ENCODE measurements at regions not wholly inside any gene's neighbourhood (a gene's known extent, or its start where the extent isn't known, plus 50 kb on each side); places are given as distances from the start of the nearest gene placed in this dataset.
A peak's percentile ranks its signal among the peaks of the same experiment; 100 is the strongest.

- Mint-ChIP-seq H3K9me3 (peaks cover 4% of the 10 kb centered on the region), H3K27ac (ENCODE audit: unreplicated experiment) (peak overlapping the region; percentile 7), H3K4me3 (no peak overlapping the region), H3K4me1 (peaks cover 14% of the 10 kb centered on the region), H3K27me3 (ENCODE audit: low read depth) (no peaks in the 10 kb centered on the region), H3K36me3 (ENCODE audit: low read depth) (no peaks in the 10 kb centered on the region)
- no peak for DNase-seq (ENCODE audit: low read depth, low spot score)
- TF ChIP-seq, protein P1, sequence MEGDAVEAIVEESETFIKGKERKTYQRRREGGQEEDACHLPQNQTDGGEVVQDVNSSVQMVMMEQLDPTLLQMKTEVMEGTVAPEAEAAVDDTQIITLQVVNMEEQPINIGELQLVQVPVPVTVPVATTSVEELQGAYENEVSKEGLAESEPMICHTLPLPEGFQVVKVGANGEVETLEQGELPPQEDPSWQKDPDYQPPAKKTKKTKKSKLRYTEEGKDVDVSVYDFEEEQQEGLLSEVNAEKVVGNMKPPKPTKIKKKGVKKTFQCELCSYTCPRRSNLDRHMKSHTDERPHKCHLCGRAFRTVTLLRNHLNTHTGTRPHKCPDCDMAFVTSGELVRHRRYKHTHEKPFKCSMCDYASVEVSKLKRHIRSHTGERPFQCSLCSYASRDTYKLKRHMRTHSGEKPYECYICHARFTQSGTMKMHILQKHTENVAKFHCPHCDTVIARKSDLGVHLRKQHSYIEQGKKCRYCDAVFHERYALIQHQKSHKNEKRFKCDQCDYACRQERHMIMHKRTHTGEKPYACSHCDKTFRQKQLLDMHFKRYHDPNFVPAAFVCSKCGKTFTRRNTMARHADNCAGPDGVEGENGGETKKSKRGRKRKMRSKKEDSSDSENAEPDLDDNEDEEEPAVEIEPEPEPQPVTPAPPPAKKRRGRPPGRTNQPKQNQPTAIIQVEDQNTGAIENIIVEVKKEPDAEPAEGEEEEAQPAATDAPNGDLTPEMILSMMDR (conservative IDR thresholded peaks at IDR 0.05), result no peak
These were observed 151.4 kb upstream of the RGS6 start for GRCh38 chr14:71780822-71781221.

GRCh38 chr14:71783088-71783487 lies 149.1 kb upstream of the RGS6 start:
- H3K36me3 Mint-ChIP-seq (ENCODE audit: low read depth), result no peaks in the 10 kb centered on the region

DNA sequence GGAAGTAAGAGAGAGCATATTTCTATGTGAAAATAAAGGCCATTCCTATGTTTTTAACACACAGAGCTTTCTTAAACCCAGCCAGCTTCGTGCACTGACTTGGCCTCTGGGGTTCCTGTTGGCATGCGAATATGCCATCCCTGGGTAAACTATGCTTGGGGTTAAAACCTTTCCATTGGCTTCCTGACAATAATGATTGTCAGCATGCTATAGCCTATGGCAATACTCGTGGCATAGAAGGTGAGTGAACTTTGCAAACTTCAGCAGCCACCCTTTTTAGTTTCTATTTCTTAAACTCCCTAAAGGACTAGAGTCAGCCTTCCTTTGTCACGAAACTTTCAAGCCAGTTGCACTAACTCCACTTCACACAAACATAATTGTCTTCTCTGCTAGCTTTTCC lies 148.4 kb upstream of the RGS6 start:
- Mint-ChIP-seq H3K9me3 (peaks cover 4% of the 10 kb centered on the region), H3K36me3 (ENCODE audit: low read depth) (no peaks in the 10 kb centered on the region), H3K27me3 (ENCODE audit: low read depth) (no peaks in the 10 kb centered on the region), H3K4me3 (no peak overlapping the region), H3K4me1 (no peaks in the 10 kb centered on the region), H3K27ac (ENCODE audit: unreplicated experiment) (no peak overlapping the region)
- TF ChIP-seq, protein P1 (conservative IDR thresholded peaks at IDR 0.05), result no peak
- no peak for DNase-seq (ENCODE audit: low read depth, low spot score)

More at GRCh38 chr14:71783088-71783487, 149.1 kb upstream of the RGS6 start:
- H3K4me3 Mint-ChIP-seq, result no peak overlapping the region
- TF ChIP-seq, protein P1 (conservative IDR thresholded peaks at IDR 0.05), result no peak
- no peak for DNase-seq (ENCODE audit: low read depth, low spot score)
- peaks cover 4% of the 10 kb centered on the region for H3K9me3 Mint-ChIP-seq
- H3K4me1 Mint-ChIP-seq, result no peaks in the 10 kb centered on the region
- H3K27me3 Mint-ChIP-seq (ENCODE audit: low read depth), result no peaks in the 10 kb centered on the region
- H3K27ac Mint-ChIP-seq (ENCODE audit: unreplicated experiment), result no peak overlapping the region

GRCh38 chr14:71789005-71789404 lies 143.2 kb upstream of the RGS6 start:
- H3K4me3 Mint-ChIP-seq, result no peak overlapping the region
- no peaks in the 10 kb centered on the region for H3K4me1 Mint-ChIP-seq
- no peaks in the 10 kb centered on the region for H3K27me3 Mint-ChIP-seq (ENCODE audit: low read depth)
- H3K27ac Mint-ChIP-seq (ENCODE audit: unreplicated experiment), result no peak overlapping the region
- no peak for DNase-seq (ENCODE audit: low read depth, low spot score)
- no peaks in the 10 kb centered on the region for H3K36me3 Mint-ChIP-seq (ENCODE audit: low read depth)
- peaks cover 6% of the 10 kb centered on the region for H3K9me3 Mint-ChIP-seq
- TF ChIP-seq, protein P1 (conservative IDR thresholded peaks at IDR 0.05), result no peak

DNA sequence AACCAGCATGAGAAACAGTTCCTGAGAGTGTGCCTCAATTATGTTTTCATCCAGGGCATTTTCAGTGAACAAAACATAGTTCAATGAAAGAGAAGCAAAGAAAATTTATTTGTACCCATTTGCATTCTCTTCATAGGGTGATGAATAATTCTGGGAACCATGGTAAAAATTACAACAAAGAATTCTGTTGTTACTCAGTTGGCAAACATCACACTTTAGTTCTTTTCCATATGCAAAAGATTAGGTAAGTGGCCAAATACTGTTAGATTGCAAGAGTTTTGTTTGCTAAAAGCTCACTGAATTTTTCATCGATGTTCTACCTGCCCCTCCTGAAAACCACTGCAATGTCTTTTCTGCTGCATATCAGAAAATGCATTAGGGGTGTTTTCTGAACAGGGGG lies 132.4 kb upstream of the RGS6 start:
- H3K27me3 Mint-ChIP-seq (ENCODE audit: low read depth), result no peaks in the 10 kb centered on the region
- DNase-seq (ENCODE audit: low read depth, low spot score), result no peak
- no peaks in the 10 kb centered on the region for H3K36me3 Mint-ChIP-seq (ENCODE audit: low read depth)
- peaks cover 5% of the 10 kb centered on the region for H3K9me3 Mint-ChIP-seq
- H3K4me1 Mint-ChIP-seq, result peaks cover 12% of the 10 kb centered on the region
- H3K4me3 Mint-ChIP-seq, result no peak overlapping the region
- H3K27ac Mint-ChIP-seq (ENCODE audit: unreplicated experiment), result no peak overlapping the region
- TF ChIP-seq, protein P1 (conservative IDR thresholded peaks at IDR 0.05), result no peak

DNA sequence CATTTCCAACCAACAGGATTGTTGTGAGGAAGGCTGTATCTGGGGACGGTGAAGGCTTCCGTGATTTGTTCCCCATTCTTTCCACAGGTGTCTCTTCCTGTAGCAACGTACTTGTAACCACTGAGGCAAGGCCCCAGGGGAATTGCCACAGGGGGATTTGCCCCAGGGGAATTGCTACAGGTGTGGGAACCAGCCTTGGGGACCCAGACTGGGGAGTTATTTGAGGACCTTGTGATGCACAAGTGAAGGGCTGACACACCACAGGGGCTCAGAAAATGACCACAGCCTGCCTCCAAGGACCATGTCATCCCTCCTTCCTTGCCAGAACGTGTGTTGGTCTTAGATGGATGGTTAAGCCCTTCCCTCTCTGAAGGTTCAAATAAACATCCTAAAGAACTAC lies 131.4 kb upstream of the RGS6 start:
- TF ChIP-seq, protein P1 (conservative IDR thresholded peaks at IDR 0.05), result no peak
- no peaks in the 10 kb centered on the region for H3K27me3 Mint-ChIP-seq (ENCODE audit: low read depth)
- H3K36me3 Mint-ChIP-seq (ENCODE audit: low read depth), result no peaks in the 10 kb centered on the region
- no peak overlapping the region for H3K4me3 Mint-ChIP-seq
- H3K4me1 Mint-ChIP-seq, result peaks cover 12% of the 10 kb centered on the region
- H3K27ac Mint-ChIP-seq (ENCODE audit: unreplicated experiment), result no peak overlapping the region
- no peak for DNase-seq (ENCODE audit: low read depth, low spot score)
- H3K9me3 Mint-ChIP-seq, result peaks cover 5% of the 10 kb centered on the region

Data from neural crest cell (in vitro differentiated cells).